Renal cortex interstitium (tissue), 11 donors: ENCODE measurements at regions not wholly inside any gene's neighbourhood (a gene's known extent, or its start where the extent isn't known, plus 50 kb on each side); places are given as distances from the start of the nearest gene placed in this dataset.
"Not testable (repeated sequence)": the region's sequence is repeated elsewhere in the genome, so short reads cannot be mapped to it uniquely, and the experiment has no call there.

Source experiments
- DNase-seq, 11 donors: peaks; one replicate each; pipeline ENCODE4 v3.0.0-alpha.2; 2013; ENCODE audit warnings: low read depth in 9 of 11, low spot score in 4 of 11; ENCODE audit errors: extremely low read depth in 1 of 11

GRCh38 chr10:53569455-53569854 lies 796.9 kb upstream of the MBL2 start:
- no peak for DNase-seq

GRCh38 chr10:53548664-53549063 lies 776.1 kb upstream of the MBL2 start:
- DNase-seq: no peak

GRCh38 chr10:53547364-53547763 lies 774.8 kb upstream of the MBL2 start:
- DNase-seq: no peak

DNA sequence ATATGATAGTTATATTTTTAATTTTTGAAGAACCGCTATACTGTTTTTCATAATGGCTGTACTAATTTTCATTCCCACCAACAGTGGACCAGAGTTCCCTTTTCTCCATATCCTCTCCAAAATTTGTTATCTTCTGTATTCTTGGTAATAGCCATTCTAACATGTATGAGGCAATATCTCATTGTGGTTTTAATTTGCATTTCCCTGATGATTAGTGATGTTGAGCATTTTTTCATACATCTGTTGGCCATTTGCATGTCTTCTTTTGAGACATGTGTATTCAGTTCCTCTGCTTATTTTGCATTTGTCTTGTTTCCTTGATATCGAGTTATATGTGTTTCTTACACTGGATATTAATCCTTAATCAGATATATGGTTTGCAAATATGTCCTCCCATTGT lies 770.8 kb upstream of the MBL2 start:
- no peak for DNase-seq

GRCh38 chr10:53537508-53537907 lies 764.9 kb upstream of the MBL2 start:
- DNase-seq: no peak

- no peak for DNase-seq
These were observed 763.7 kb upstream of the MBL2 start for GRCh38 chr10:53536322-53536721.

GRCh38 chr10:53534428-53534827 lies 761.8 kb upstream of the MBL2 start:
- no peak for DNase-seq

GRCh38 chr10:53528974-53529373 lies 756.4 kb upstream of the MBL2 start:
- no peak for DNase-seq

DNA sequence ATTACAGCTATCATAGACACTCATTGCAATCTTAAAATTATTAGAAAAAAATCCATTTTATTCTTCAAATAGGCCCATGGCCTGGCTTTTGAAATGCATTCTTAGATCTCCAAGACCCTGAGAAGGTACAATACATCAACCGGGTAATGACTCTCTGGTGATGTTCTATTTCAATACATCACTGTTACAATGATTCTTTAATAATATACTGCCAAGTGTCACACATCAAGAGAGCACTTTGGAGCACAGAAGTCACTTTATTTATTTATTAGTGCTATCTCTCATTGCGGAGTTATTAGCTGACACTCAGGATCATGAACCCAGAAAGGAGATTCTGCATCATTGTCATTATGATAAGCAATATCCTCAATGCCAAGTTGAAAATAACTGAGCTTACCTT lies 748.5 kb upstream of the MBL2 start:
- no peak for DNase-seq

- no peak for DNase-seq
These were observed 735.6 kb upstream of the MBL2 start for GRCh38 chr10:53508197-53508596.

DNA sequence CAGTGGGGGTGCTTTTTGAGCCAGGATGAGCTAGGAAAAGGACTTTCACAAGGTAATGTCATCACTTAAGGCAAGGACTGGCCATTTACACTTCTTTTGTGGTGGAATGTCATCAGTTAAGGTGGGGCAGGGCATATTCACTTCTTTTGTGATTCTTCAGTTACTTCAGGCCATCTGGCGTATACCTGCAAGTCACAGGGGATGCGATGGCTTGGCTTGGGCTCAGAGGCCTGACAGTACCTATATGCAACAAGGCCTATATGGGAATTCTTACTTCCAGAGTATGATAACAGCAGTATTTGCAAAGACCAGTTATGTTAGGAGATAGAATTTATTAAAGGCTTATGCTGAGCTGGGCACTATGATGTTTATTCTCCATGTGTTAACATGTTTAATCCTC lies 731.9 kb upstream of the MBL2 start:
- DNase-seq: not testable (repeated sequence)

DNA sequence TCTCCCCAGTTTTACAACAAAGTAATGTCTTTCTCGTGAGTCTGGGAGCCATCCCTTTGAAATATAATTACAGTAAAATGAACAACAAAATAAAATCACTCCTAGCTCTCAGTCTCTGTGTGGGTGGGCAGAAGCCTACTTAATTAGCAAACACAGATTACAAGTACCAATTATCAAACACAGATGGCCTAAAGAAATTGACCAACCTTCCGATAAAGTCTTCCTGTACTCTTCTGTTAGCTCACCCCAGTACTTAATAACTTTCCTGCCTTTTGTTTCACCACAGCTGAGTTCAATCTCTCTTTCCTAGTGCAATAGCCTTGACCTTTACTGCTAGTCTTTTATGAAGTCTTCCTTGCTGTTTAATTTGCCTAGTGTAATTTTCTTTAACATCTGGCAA lies 719.2 kb upstream of the MBL2 start:
- DNase-seq: no peak

DNA sequence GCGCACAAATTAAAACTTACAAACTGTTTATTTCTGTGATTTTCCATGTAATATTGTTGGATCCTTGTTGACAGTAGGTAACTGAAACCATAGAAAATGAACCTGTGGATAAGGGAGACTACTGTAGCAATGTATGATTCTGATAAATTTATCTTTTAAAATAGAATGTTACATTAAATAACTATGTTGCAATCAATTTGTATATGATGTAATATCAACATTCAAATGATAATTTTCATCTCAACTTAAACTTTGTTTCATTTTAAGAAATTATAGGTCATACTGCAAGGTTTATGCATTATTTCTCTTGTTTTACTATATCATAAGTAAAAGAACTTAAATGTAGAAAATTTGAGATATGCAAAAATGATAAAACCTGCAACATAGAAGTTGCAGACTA lies 718.0 kb upstream of the MBL2 start:
- DNase-seq: no peak

GRCh38 chr10:53489335-53490182 lies 717.0 kb upstream of the MBL2 start:
- DNase-seq: no peak

DNA sequence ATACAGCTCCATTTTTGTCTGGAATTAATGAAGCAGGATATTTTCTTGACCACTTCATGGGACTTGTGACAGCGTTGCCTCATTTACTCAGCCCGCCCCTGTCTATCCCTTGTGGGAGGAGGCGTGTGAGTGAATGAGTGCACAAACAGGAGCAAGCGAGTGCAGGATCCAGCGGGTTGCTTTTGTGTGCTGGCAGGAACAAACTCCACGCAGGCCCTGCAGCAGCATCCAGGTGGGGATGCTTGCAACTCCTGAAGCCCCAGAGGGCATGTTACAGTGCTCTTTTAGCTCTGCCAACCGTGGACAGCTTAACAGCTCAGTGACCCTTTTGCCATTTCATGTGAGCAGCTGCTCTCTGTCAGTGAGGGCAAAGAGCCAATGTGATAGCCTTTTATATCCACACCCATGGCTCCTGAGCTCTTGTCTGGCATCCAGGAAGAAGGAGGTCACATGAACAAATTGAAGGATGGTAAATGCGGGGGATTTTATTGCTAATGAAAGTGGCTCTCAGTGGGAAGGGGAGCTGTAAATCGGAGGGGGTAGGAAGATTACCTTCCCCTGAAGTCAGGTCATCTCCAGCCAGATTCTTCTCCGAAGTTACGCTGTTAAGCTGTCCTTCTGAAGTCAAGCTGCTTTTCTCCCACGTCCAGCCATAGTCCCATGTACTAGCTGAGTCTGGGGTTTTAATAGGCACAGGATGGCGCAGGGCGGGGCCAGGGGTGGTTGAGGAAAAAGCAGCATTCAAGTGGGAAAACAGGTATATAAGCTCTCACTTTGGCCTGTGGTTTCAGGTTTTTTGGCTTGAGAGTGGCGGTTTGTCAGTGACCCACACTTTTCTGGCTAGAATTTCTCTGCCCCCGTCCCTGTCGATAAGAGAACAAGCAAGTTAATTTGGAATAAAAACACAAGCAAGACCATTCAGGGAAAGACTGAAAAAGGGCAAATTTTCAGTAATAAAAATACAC lies 714.7 kb upstream of the MBL2 start:
- no peak for DNase-seq

DNA sequence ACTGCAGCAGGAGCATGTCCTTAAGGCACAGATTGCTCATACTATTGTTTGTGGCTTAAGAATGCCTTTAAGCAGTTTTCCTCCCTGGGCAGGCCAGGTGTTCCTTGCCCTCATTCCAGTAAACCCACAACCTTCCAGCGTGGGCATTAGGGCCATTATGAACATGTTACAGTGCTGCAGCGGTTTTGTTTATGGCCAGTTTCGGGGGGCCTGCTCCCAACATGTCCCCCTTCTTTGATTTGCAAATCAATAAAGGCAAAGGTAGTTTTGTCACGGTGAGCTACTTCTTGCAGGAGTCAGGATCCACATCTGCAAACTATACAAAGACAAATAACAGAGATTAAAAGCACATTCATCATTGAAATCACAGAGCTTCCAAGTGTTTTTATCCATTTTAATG lies 712.8 kb upstream of the MBL2 start:
- DNase-seq: not testable (repeated sequence)

GRCh38 chr10:53479365-53479764 lies 706.8 kb upstream of the MBL2 start:
- no peak for DNase-seq

GRCh38 chr10:53477313-53477675 lies 704.7 kb upstream of the MBL2 start:
- no peak for DNase-seq

GRCh38 chr10:53476650-53477312 lies 704.2 kb upstream of the MBL2 start:
- DNase-seq: no peak

DNA sequence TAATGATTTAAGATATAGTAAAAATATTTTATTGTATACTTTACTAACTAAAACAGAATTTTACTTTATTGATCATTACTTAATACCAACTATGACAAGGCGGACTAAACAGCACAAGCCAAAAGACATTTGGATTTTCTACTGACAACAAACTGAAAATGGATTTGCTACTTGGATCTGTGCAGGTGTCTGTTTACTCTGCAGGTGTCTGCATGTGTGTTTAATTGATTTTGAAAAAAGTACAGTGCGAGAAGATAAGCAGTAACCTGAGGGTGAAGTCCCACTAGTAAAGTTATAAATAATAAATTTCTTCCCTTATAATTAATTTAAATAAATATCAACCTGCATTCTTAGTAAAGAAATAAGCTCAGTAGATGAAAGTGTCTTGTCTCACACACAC lies 696.8 kb upstream of the MBL2 start:
- no peak for DNase-seq
